ENCODE measurements at regions not wholly inside any gene's neighbourhood (a gene's known extent, or its start where the extent isn't known, plus 50 kb on each side); places are given as distances from the start of the nearest gene placed in this dataset.

DNA sequence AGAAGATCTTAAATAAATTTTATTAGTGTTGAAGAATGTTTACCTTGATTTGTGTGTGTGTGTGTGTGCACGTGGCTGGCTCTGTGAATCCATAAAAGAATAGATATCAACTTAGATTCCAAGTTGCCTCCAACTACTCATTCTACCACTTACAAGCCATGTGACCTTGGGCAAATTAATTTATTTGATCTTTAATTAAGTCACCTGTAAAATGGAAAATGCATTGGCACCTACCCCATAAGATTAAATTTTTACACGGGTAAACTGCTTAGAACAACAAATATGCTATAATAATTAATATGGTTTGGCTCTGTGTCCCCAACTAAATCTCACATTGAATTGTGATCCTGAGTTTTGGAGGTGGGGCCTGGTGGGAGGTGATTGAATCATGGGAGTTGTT, 604.9 kb upstream of the NRG3 start:
- TF ChIP-seq, protein P1, sequence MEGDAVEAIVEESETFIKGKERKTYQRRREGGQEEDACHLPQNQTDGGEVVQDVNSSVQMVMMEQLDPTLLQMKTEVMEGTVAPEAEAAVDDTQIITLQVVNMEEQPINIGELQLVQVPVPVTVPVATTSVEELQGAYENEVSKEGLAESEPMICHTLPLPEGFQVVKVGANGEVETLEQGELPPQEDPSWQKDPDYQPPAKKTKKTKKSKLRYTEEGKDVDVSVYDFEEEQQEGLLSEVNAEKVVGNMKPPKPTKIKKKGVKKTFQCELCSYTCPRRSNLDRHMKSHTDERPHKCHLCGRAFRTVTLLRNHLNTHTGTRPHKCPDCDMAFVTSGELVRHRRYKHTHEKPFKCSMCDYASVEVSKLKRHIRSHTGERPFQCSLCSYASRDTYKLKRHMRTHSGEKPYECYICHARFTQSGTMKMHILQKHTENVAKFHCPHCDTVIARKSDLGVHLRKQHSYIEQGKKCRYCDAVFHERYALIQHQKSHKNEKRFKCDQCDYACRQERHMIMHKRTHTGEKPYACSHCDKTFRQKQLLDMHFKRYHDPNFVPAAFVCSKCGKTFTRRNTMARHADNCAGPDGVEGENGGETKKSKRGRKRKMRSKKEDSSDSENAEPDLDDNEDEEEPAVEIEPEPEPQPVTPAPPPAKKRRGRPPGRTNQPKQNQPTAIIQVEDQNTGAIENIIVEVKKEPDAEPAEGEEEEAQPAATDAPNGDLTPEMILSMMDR (IDR thresholded peaks at IDR 0.05; ENCODE audit: poor library complexity) = no peak
- TF ChIP-seq EZH2 (IDR thresholded peaks at IDR 0.05; ENCODE audit: borderline replicate concordance) = no peak
